H1 (cell line): ENCODE measurements at regions not wholly inside any gene's neighbourhood (a gene's known extent, or its start where the extent isn't known, plus 50 kb on each side); places are given as distances from the start of the nearest gene placed in this dataset.

ENCODE experiments used
- CHD2 ChIP-seq: IDR thresholded peaks from 2 replicates; pipeline ENCODE4 v1.6.1; 2012; ENCODE audit warnings: low read length, improper control_type of control experiment
- RAD21 ChIP-seq, 2 experiments: IDR thresholded peaks in 1 of 2; conservative IDR thresholded peaks in 1 of 2; 2 replicates each; pipeline ENCODE4 v1.6.1; 2011; ENCODE audit warnings: low read depth in 2 of 2, low read length in 2 of 2, improper control_type of control experiment in 1 of 2, inconsistent platforms in 1 of 2, mild to moderate bottlenecking in 1 of 2, moderate library complexity in 1 of 2

DNA sequence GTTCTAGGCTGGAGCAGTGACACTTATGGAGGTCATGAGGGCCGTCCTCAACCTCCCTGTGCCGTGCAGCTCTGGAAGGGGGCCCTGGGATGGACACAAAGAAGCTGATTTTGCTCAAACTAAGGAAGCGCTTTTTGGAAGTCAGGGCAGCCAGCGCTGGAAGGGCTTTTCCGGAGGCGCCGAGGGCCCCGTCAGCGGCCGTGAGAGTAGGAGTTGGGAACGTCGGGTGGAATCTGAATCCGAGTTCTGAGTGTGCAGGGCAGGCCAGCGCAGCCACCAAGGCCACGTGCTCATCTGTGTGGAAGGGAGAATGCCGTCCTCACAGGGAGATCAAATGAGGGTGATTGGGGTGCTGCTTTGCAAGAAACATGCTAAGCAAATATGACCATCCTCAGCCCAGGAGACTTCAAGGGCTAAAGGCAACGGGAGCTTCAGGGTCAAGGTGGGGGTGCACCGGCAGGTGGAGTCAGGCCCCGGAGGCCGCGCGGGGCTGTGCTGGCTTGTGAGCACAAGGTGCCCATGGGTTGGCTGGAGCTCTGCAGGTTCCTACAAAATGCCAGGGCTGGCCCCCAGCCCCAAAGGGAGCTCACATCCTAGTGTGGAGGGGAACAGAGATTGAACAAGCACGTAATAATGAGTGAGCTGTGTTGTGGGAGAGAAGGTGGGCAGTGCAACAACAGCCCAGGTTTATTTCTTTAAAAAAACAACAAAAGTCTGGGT, 70.4 kb upstream of the HPCAL1 start (continued):
- TF ChIP-seq CHD2, result no peak
- TF ChIP-seq RAD21 (IDR thresholded peaks at IDR 0.05 in 1 of 2, conservative IDR thresholded peaks at IDR 0.05 in 1 of 2; ENCODE audit: low read depth in 2 of 2, low read length in 2 of 2), result no peak
- TF ChIP-seq, all 59 proteins: peak for 0
